CD8-positive, alpha-beta memory T cell (primary cell): ENCODE measurements at regions not wholly inside any gene's neighbourhood (a gene's known extent, or its start where the extent isn't known, plus 50 kb on each side); places are given as distances from the start of the nearest gene placed in this dataset.
A peak's percentile ranks its signal among the peaks of the same experiment; 100 is the strongest.

Experiments used
- CTCF ChIA-PET: fragments of 350-600 bp; sonication (Branson Sonifier 250); formaldehyde crosslinking; loops from one replicate; lab custom pipeline; 2021; ENCODE audit warnings: antibody characterized with exemption; lab: Charles Lee
- POLR2A ChIA-PET: fragments of 350-600 bp; sonication (Branson Sonifier 250); formaldehyde crosslinking; loops from one replicate; lab custom pipeline; 2021; ENCODE audit warnings: antibody characterized with exemption; lab: Charles Lee
- DNase-seq, 5 donors: peaks; one replicate each; pipeline versions ENCODE4 v3.0.0 to v3.0.0-alpha.2; 2020 to 2022; ENCODE audit warnings: mixed read lengths in 1 of 5
- H3K27ac ChIP-seq: one replicate; pipeline ENCODE4 v1.7.0; 2013; ENCODE audit warnings: low read depth, mild to moderate bottlenecking, low read length, moderate library complexity
- H3K27me3 ChIP-seq: 2 replicates; pipeline ENCODE4 v1.7.0; 2013; ENCODE audit warnings: low read length, mild to moderate bottlenecking; ENCODE audit not compliant: insufficient read depth, poor library complexity, severe bottlenecking
- H3K36me3 ChIP-seq: 2 replicates; pipeline ENCODE4 v1.7.0; 2013; ENCODE audit warnings: mild to moderate bottlenecking, low read length, moderate library complexity; ENCODE audit not compliant: insufficient read depth
- H3K4me1 ChIP-seq: 2 replicates; pipeline ENCODE4 v1.7.0; 2013; ENCODE audit warnings: mild to moderate bottlenecking, low read length, moderate library complexity; ENCODE audit not compliant: insufficient read depth
- H3K4me3 ChIP-seq: 2 replicates; pipeline ENCODE4 v1.7.0; 2013; ENCODE audit warnings: mild to moderate bottlenecking, low read length
- H3K9me3 ChIP-seq: 2 replicates; pipeline ENCODE4 v1.7.0; 2013; ENCODE audit warnings: mild to moderate bottlenecking, low read length
- H3K27ac Mint-ChIP-seq, 8 donors: one replicate each; pipeline ENCODE4 v1.8.0; 2020 to 2021; ENCODE audit warnings: mixed read lengths in 8 of 8, mild to moderate bottlenecking in 6 of 8, inconsistent platforms in 3 of 8, moderate library complexity in 3 of 8
- H3K27me3 Mint-ChIP-seq, 2 donors: one replicate each; pipeline ENCODE4 v1.8.0; 2020 to 2021; ENCODE audit warnings: mixed read lengths in 2 of 2, mild to moderate bottlenecking in 1 of 2, moderate library complexity in 1 of 2
- H3K36me3 Mint-ChIP-seq, 3 donors: one replicate each; pipeline ENCODE4 v1.8.0; 2020 to 2021; ENCODE audit warnings: mixed read lengths in 3 of 3, inconsistent platforms in 1 of 3, mild to moderate bottlenecking in 1 of 3
- H3K4me1 Mint-ChIP-seq, 3 donors: one replicate each; pipeline ENCODE4 v1.8.0; 2020 to 2021; ENCODE audit warnings: mixed read lengths in 3 of 3, inconsistent platforms in 1 of 3, mild to moderate bottlenecking in 1 of 3
- H3K4me3 Mint-ChIP-seq, 7 donors: one replicate each; pipeline ENCODE4 v1.8.0; 2020 to 2021; ENCODE audit warnings: mixed read lengths in 7 of 7, mild to moderate bottlenecking in 6 of 7, moderate library complexity in 4 of 7, inconsistent platforms in 2 of 7
- H3K9me3 Mint-ChIP-seq, 5 donors: one replicate each; pipeline ENCODE4 v1.8.0; 2020 to 2022; ENCODE audit warnings: mixed read lengths in 5 of 5, mild to moderate bottlenecking in 3 of 5, moderate library complexity in 2 of 5, inconsistent platforms in 1 of 5

DNA sequence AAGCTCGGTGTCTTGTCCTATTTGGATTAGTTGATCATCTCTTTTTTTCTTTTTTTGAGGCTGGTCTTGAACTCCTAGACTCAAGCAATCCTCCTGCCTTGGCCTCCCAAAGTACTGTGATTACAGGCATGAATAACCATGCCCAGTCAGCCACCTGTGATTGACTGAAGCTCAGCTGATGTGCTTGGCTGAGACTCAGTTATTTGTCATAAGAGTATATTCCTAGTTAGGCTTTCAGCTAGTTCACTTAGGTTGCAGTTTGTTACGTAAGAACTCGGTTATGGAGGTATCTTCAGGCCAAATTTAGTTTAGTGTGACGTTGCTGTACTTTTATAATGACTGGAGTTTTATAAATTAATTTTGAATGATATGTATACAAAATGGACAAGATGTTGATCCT is 365.0 kb downstream of the SV2B start:
- H3K4me3 ChIP-seq: no peak overlapping the region
- Mint-ChIP-seq H3K4me3 (no peak overlapping the region), H3K4me1 (peaks cover 23 to 49% (median 31%) of the 10 kb centered on the region in 3 donors), H3K9me3 (no peaks in the 10 kb centered on the region), H3K27me3 (peaks cover 0 to 3% of the 10 kb centered on the region in 2 donors), H3K36me3 (peaks cover 0 to 7% (median 0%) of the 10 kb centered on the region in 3 donors), H3K27ac (no peak overlapping the region)
- no peak for DNase-seq
- H3K9me3 ChIP-seq: no peaks in the 10 kb centered on the region
- no peaks in the 10 kb centered on the region for H3K27me3 ChIP-seq
- peaks cover 34% of the 10 kb centered on the region for H3K4me1 ChIP-seq
- ChIA-PET POLR2A (no interaction called here), CTCF (interaction anchor here (1.1 kb wide), 1 partner anchor 11 kb away, joined by 3 read pairs; no protein-coding TSS in a partner anchor)
- no peak overlapping the region for H3K27ac ChIP-seq
- H3K36me3 ChIP-seq: no peaks in the 10 kb centered on the region

DNA sequence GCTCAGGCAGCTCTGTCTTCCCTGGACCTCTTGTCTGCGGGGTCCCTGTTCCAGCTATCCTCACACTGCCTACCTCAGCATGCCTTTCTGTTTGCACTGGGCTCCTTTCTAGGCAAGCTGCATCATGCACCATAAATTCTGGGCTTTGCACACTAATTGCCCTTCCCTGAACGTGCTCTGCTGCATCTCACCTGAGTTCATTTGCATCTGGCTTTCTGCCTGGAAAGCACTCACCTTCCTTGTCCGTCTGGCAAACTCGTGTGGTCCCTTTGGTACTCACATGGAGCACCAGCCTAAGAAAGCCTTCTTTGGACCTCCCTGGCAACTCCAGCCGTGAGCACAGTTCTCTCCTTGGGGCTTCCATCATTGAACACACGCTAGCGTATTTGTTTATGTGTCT is 365.6 kb downstream of the SV2B start:
- Mint-ChIP-seq H3K9me3 (peaks cover 0 to 1% (median 0%) of the 10 kb centered on the region in 5 donors), H3K27ac (peak overlapping the region in 2 of 8 donors; percentile 24 to 34), H3K4me3 (no peak overlapping the region), H3K27me3 (peaks cover 0 to 3% of the 10 kb centered on the region in 2 donors), H3K4me1 (peaks cover 29 to 56% (median 37%) of the 10 kb centered on the region in 3 donors), H3K36me3 (peaks cover 0 to 7% (median 0%) of the 10 kb centered on the region in 3 donors)
- no peak for DNase-seq
- Histone ChIP-seq H3K36me3 (no peaks in the 10 kb centered on the region), H3K4me3 (no peak overlapping the region), H3K27ac (no peak overlapping the region), H3K27me3 (no peaks in the 10 kb centered on the region), H3K9me3 (no peaks in the 10 kb centered on the region), H3K4me1 (peaks cover 40% of the 10 kb centered on the region)
- CTCF ChIA-PET: interaction anchor here (1.1 kb wide), 1 partner anchor 11 kb away, joined by 3 read pairs; no protein-coding TSS in a partner anchor
- POLR2A ChIA-PET: no interaction called here

DNA sequence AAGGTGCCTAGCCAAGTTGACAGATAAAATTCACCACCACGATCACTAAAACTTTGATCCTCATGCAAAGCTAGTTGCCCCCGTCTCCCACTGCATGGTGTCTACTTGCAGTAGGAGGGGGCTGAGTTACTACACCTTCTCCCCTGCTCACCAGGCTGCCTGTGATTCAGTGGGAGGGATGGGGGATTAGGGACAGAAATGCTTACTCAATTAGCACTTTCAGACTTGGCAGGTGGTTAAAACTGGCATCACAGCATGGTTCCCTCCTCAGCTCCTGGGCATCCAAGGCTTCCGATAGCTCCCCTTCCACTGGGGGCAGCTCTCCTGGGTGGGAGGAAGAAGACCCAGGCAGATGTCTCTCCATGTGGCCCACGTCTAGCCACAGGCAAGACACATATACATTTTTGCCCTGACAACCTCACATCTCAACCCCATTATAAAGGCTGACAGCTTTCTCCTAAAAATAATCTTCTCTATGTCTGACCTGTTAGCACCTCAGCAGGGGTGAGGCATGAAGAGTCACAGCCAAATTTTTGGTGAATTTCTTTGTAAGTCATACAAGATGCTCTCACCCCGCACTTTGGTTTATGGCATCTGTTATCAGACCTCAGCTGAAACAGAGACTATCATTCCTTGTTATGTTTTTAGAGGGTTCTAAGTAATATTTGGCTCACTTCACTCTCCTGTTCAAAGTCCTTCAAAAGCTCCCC is 369.0 kb downstream of the SV2B start:
- H3K27me3 ChIP-seq: no peaks in the 10 kb centered on the region
- CTCF ChIA-PET: interaction anchor here (1.2 kb wide), 1 partner anchor 166 kb away, joined by 4 read pairs; no protein-coding TSS in a partner anchor
- Mint-ChIP-seq H3K36me3 (no peaks in the 10 kb centered on the region), H3K27ac (peak overlapping the region; percentile 83 to 98 (median 94)), H3K9me3 (peaks cover 0 to 1% (median 0%) of the 10 kb centered on the region in 5 donors), H3K4me3 (peak overlapping the region in 6 of 7 donors; percentile 21 to 80 (median 47)), H3K27me3 (peaks cover 0 to 5% of the 10 kb centered on the region in 2 donors), H3K4me1 (peaks cover 49 to 77% (median 63%) of the 10 kb centered on the region in 3 donors)
- peak overlapping the region; percentile 2 for H3K4me3 ChIP-seq
- H3K36me3 ChIP-seq: no peaks in the 10 kb centered on the region
- peak overlapping the region; percentile 44 for H3K27ac ChIP-seq
- no peak for DNase-seq
- no peaks in the 10 kb centered on the region for H3K9me3 ChIP-seq
- H3K4me1 ChIP-seq: peaks cover 66% of the 10 kb centered on the region
- POLR2A ChIA-PET: no interaction called here

DNA sequence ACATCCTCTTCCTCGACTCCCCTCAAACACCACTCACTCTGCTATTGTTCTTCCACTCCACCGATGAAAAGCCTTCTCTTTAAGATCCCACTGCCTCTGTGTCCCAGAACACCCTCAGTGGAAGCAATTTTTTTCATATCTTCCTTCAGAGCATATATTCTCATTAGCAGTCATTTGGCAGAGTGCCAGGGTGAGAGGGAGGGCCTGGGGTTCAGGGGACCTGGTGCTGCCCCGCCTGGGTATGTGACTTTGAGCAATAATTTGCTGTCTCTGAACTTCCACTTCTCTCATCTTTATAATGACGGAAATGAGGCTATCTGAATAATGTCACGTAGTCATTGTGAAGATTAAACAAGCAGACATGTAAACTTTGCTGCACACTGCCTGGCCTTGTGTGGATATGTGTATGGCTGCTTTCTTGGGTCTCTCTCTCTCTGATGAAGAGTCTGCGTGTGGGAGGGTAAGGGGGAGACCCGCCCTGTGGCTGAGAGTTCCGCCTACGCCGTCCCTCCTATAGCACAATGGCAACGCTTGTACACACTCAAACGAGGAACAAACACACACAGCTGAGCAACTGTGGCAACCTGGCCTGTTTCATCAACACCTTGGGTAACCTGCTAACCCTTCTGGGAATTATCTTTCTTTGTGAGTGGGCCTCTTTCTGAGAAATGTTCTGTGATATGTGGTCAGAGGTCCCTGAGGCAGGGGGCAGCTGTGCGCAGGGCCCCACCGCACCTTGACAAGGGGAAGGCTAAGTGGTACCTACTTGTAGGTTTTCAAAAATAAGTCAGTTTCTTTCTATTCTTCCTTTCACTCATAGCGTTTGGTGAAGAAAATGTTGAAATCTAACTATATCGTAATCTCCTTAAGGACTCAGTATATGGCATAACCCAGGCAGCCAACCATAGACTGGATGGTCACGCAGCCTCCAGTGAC is 369.8 kb downstream of the SV2B start:
- peak overlapping the region; percentile 44 for H3K27ac ChIP-seq
- Mint-ChIP-seq H3K9me3 (peaks cover 0 to 3% (median 0%) of the 10 kb centered on the region in 5 donors), H3K27ac (peak overlapping the region; percentile 83 to 98 (median 94)), H3K4me1 (peaks cover 55 to 85% (median 70%) of the 10 kb centered on the region in 3 donors), H3K36me3 (peaks cover 0 to 3% (median 0%) of the 10 kb centered on the region in 3 donors), H3K4me3 (peak overlapping the region; percentile 1 to 80 (median 44)), H3K27me3 (peaks cover 0 to 5% of the 10 kb centered on the region in 2 donors)
- ChIA-PET POLR2A (interaction anchor here (0.5 kb wide), 1 partner anchor 158 kb away, joined by 4 read pairs; no protein-coding TSS in a partner anchor), CTCF (interaction anchor here (0.9 to 1.2 kb wide), 2 partner anchors 9 to 167 kb away, joined by 3 to 4 read pairs; no protein-coding TSS in a partner anchor)
- H3K36me3 ChIP-seq: no peaks in the 10 kb centered on the region
- no peaks in the 10 kb centered on the region for H3K27me3 ChIP-seq
- peak; percentile 21 to 89 (median 72) for DNase-seq
- peaks cover 70% of the 10 kb centered on the region for H3K4me1 ChIP-seq
- no peaks in the 10 kb centered on the region for H3K9me3 ChIP-seq
- peak overlapping the region; percentile 2 for H3K4me3 ChIP-seq

DNA sequence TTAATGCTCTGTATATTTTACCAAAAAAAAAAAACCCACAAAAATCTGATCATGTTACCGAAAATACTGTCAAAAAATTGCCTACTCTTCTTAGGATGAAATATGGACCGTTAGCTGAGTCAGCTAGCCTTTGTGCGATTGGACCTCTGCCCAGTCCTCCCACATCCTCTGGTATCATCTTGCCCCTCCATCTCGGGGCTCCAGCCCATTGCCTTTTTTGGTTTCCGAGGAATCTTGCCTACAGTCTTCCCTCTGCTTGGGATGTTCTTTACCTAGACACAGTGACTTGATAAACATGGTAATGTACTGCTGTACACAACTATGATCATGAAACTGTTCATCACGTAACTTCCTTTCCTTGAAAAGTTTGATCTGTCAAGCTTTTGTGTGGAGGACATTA is 371.4 kb downstream of the SV2B start:
- Mint-ChIP-seq H3K9me3 (peaks cover 0 to 11% (median 0%) of the 10 kb centered on the region in 5 donors), H3K36me3 (peaks cover 0 to 4% (median 0%) of the 10 kb centered on the region in 3 donors), H3K27me3 (peaks cover 0 to 7% of the 10 kb centered on the region in 2 donors), H3K27ac (peak overlapping the region in 7 of 8 donors; percentile 54 to 98 (median 94)), H3K4me3 (peak overlapping the region in 5 of 7 donors; percentile 10 to 34 (median 20)), H3K4me1 (peaks cover 55 to 81% (median 78%) of the 10 kb centered on the region in 3 donors)
- H3K27me3 ChIP-seq: no peaks in the 10 kb centered on the region
- CTCF ChIA-PET: interaction anchor here (1.2 kb wide), 1 partner anchor 235 kb away, joined by 3 read pairs; no protein-coding TSS in a partner anchor
- H3K27ac ChIP-seq: no peak overlapping the region
- H3K36me3 ChIP-seq: no peaks in the 10 kb centered on the region
- H3K9me3 ChIP-seq: no peaks in the 10 kb centered on the region
- no peak for DNase-seq
- peaks cover 64% of the 10 kb centered on the region for H3K4me1 ChIP-seq
- H3K4me3 ChIP-seq: no peak overlapping the region
- POLR2A ChIA-PET: interaction anchor here (0.6 kb wide), 1 partner anchor 18 kb away, joined by 3 read pairs; no protein-coding TSS in a partner anchor

DNA sequence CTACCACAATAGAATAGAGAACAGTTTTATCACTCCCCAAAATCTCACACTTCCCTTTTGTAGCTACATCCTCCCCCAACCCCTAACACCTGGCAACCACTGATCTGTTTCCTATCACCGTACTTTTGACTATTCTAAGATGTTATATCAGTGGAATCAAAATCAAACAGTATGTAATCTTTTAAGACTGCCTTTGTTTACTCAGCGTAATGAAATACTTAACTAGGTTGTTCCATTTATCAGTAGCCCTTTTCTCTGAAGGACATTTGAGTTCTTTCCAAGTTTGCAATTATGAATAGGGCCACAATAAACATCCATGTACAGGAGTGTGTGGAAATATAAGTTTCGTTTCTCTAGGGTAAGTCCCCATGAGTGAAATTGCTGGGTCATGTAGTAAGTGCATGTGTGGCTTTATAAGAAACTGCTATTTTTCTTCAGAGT is 372.3 kb downstream of the SV2B start:
- Mint-ChIP-seq H3K4me3 (peak overlapping the region; percentile 2 to 75 (median 62)), H3K4me1 (peaks cover 55 to 84% (median 84%) of the 10 kb centered on the region in 3 donors), H3K27me3 (peaks cover 0 to 7% of the 10 kb centered on the region in 2 donors), H3K36me3 (peaks cover 0 to 9% (median 0%) of the 10 kb centered on the region in 3 donors), H3K27ac (peak overlapping the region; percentile 31 to 94 (median 71)), H3K9me3 (peaks cover 0 to 14% (median 0%) of the 10 kb centered on the region in 5 donors)
- H3K27ac ChIP-seq: peak overlapping the region; percentile 26
- peak overlapping the region; percentile 5 for H3K4me3 ChIP-seq
- H3K9me3 ChIP-seq: no peaks in the 10 kb centered on the region
- POLR2A ChIA-PET: no interaction called here
- DNase-seq: peak in 3 of 5 donors; percentile 54 to 69 (median 62)
- no peaks in the 10 kb centered on the region for H3K36me3 ChIP-seq
- CTCF ChIA-PET: interaction anchor here (1.2 kb wide), 1 partner anchor 234 kb away, joined by 3 read pairs; no protein-coding TSS in a partner anchor
- no peaks in the 10 kb centered on the region for H3K27me3 ChIP-seq
- peaks cover 63% of the 10 kb centered on the region for H3K4me1 ChIP-seq

DNA sequence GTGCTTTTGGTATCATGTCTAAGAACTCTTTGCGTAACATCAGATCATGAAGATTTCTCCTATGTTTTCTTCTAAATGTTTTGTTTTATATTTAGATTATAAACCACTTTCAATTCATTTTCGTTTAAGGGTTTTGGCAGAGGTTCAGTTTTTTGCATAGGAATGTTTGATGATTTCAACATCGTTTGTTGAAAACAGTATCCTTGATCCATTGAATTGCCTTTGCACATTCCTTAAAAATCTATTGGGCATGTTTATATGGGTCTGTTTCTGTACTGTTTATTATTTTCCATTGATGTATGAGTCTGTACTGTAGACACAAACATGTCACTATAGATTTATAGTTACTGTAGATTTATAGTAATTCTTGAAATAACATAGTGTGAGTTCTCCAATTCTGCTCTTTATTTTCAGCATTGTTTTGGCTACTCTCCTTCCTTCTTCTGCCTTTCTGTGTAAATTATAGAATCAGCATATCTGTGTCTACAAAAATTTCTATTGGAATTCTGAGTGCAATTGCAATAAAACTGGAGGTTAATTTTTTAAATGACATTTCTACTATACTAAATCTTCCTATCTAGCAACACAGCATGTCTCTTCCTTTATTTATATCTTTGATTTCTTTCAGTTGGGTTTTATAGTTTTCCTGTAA is 374.0 kb downstream of the SV2B start:
- Histone ChIP-seq H3K9me3 (no peaks in the 10 kb centered on the region), H3K27ac (no peak overlapping the region), H3K36me3 (no peaks in the 10 kb centered on the region), H3K4me1 (peaks cover 52% of the 10 kb centered on the region), H3K27me3 (no peaks in the 10 kb centered on the region), H3K4me3 (no peak overlapping the region)
- CTCF ChIA-PET: no interaction called here
- peak overlapping the region in 2 of 8 donors; percentile 37 to 72 for H3K27ac Mint-ChIP-seq
- no peak overlapping the region for H3K4me3 Mint-ChIP-seq
- peaks cover 48 to 80% (median 74%) of the 10 kb centered on the region in 3 donors for H3K4me1 Mint-ChIP-seq
- DNase-seq: no peak
- peaks cover 0 to 17% (median 0%) of the 10 kb centered on the region in 5 donors for H3K9me3 Mint-ChIP-seq
- POLR2A ChIA-PET: no interaction called here
- H3K36me3 Mint-ChIP-seq: peaks cover 0 to 12% (median 0%) of the 10 kb centered on the region in 3 donors
- H3K27me3 Mint-ChIP-seq: peaks cover 0 to 5% of the 10 kb centered on the region in 2 donors
